ENCODE measurements at regions not wholly inside any gene's neighbourhood (a gene's known extent, or its start where the extent isn't known, plus 50 kb on each side); places are given as distances from the start of the nearest gene placed in this dataset.
A peak's percentile ranks its signal among the peaks of the same experiment; 100 is the strongest.

DNA sequence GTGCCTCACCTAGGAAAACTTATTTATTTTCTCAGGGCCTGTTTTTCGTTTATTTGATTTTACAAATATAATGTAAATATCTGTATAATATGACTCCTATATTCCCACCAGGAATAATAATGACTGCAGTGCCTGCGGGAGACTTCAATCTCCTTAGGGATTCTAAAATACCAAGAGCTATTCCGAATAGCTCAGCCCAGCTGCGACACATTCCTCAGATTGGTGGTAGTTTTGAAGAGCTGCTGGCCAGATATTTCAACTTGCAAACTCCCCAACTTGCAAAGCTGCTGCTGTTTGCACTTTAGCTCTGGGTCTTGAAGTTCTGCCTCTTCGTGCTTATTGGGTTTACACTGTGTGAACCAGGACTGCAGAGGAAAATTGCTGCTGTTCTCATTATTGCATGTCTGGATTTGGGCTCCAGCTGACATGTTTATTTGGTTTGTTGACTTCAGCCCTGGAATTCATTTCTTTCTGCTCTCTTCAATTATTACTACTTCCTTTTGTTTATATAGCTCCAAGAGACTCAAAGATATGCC, 480.2 kb upstream of the CHST9 start:
- ATAC-seq (replicated peaks in 6 of 8) = peak in 1 of 8 experiments; percentile 49
- 0 to 78% (median 40%) methylated on average over 1 to 5 of the region's 5 CpGs; no CpG with 5 or more reads in 1 of the 10 experiments for WGBS, 10 experiments

GRCh38 chr18:27662949-27663348, 477.8 kb upstream of the CHST9 start:
- in situ Hi-C loops (cut with MboI; ENCODE audit: low pct_unique_long_range_greater_than_20kb in 2 of 9, low sequenced_read_pairs in 9 of 9, unreplicated experiment in 9 of 9) = no loop called here
- H3K27ac ChIP-seq = no peak overlapping the region
- WGBS, 10 experiments = 0 to 100% (median 91%) methylated on average over 1 to 4 of the region's 4 CpGs
- peak in 2 of 8 experiments; percentile 70 to 97 for ATAC-seq (replicated peaks in 6 of 8)
- H3K4me1 ChIP-seq (replicated peaks in 1 of 2) = peaks cover 10 to 23% of the 10 kb centered on the region in 2 donors
- H3K4me3 ChIP-seq = no peak overlapping the region

More for the DNA sequence above, 480.2 kb upstream of the CHST9 start:
- in situ Hi-C loops (cut with MboI; ENCODE audit: low pct_unique_long_range_greater_than_20kb in 2 of 9, low sequenced_read_pairs in 9 of 9, unreplicated experiment in 9 of 9) = no loop called here
- Histone ChIP-seq H3K4me3 (no peak overlapping the region), H3K4me1 (replicated peaks in 1 of 2) (peaks cover 12 to 23% of the 10 kb centered on the region in 2 donors), H3K27ac (no peak overlapping the region)

DNA sequence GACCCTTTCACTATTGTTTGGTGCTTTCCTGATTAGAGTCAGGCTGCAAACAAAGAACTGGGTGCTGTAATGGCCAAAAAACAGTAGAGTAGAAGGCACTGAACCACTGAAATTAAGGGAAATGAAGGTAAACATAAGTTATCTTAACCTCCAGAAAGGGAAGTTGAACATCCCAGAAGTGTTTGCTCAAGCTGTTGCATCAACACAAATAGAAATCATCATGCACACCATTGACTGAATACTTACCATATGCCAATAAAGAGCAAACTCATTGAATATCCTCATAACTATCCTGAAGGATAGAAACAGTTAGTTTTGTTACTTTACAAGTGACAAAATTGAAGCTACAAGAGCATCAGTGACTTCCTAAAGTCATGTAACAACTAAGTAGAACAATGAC, 477.4 kb upstream of the CHST9 start:
- H3K27ac ChIP-seq = no peak overlapping the region
- no peak overlapping the region for H3K4me3 ChIP-seq
- peaks cover 7 to 20% of the 10 kb centered on the region in 2 donors for H3K4me1 ChIP-seq (replicated peaks in 1 of 2)
- in situ Hi-C loops (cut with MboI; ENCODE audit: low pct_unique_long_range_greater_than_20kb in 2 of 9, low sequenced_read_pairs in 9 of 9, unreplicated experiment in 9 of 9) = no loop called here
- ATAC-seq (replicated peaks in 6 of 8) = no peak

DNA sequence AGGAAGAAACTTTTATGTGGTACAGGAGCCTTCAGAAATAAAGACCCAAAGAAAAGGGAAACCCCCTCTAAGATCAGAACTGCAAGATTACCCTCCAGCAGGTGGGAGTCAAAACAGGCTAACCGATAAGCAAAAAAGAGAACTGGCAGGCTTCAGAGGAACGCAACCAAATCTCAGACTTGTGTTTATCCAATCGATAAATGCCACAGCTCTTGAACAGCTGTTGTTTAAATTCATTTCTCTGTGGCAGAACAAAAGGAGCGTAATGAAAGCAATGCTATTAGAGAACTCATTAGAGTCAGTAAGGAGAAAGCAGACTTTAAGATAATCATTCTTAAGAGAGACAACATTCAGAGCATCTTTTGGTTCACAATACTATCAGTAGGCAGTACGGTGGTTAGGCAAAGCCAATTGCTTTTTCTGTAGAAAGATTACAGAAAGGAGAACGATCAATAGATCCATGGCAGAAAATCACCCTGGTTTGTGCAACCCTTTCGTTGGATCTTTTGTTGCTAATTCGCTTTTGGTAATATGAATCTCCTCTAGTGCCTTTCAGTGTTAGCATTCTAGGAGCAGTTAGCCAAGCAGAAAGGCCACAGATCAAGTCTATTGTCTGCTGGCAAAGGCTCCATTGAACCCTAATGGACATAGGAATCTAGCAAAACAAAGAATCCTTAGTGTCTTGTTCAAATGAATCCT, 476.4 kb upstream of the CHST9 start:
- in situ Hi-C loops (cut with MboI; ENCODE audit: low pct_unique_long_range_greater_than_20kb in 2 of 9, low sequenced_read_pairs in 9 of 9, unreplicated experiment in 9 of 9) = no loop called here
- Histone ChIP-seq H3K27ac (peak overlapping the region; percentile 13 to 18), H3K4me1 (replicated peaks in 1 of 2) (peaks cover 7 to 15% of the 10 kb centered on the region in 2 donors), H3K4me3 (no peak overlapping the region)
- ATAC-seq (replicated peaks in 6 of 8) = peak in 5 of 8 experiments; percentile 62 to 88 (median 79)
- 7 to 50% (median 15%) methylated on average over 3 to 8 of the region's 8 CpGs for WGBS, 10 experiments

- in situ Hi-C loops (cut with MboI; ENCODE audit: low pct_unique_long_range_greater_than_20kb in 2 of 9, low sequenced_read_pairs in 9 of 9, unreplicated experiment in 9 of 9) = no loop called here
- no peak for ATAC-seq (replicated peaks in 6 of 8)
- 0 to 100% (median 77%) methylated on average over 1 to 3 of the region's 3 CpGs for WGBS, 10 experiments
Measured at GRCh38 chr18:27656905-27657304, 471.8 kb upstream of the CHST9 start.

GRCh38 chr18:27656167-27656778, 471.2 kb upstream of the CHST9 start:
- no peak overlapping the region for H3K4me3 ChIP-seq
- in situ Hi-C loops (cut with MboI; ENCODE audit: low pct_unique_long_range_greater_than_20kb in 2 of 9, low sequenced_read_pairs in 9 of 9, unreplicated experiment in 9 of 9) = no loop called here
- ATAC-seq (replicated peaks in 6 of 8) = peak in 3 of 8 experiments; percentile 38 to 58 (median 52)
- no peak overlapping the region for H3K27ac ChIP-seq
- peaks cover 7 to 10% of the 10 kb centered on the region in 2 donors for H3K4me1 ChIP-seq (replicated peaks in 1 of 2)
- WGBS, 10 experiments = 0 to 60% (median 36%) methylated on average over 1 to 5 of the region's 5 CpGs

More at GRCh38 chr18:27656905-27657304, 471.8 kb upstream of the CHST9 start:
- H3K4me3 ChIP-seq = no peak overlapping the region
- peaks cover 12 to 13% of the 10 kb centered on the region in 2 donors for H3K4me1 ChIP-seq (replicated peaks in 1 of 2)
- H3K27ac ChIP-seq = no peak overlapping the region

- ATAC-seq (replicated peaks in 6 of 8) = no peak
- Histone ChIP-seq H3K4me1 (replicated peaks in 1 of 2) (peaks cover 5% of the 10 kb centered on the region in 2 donors), H3K27ac (no peak overlapping the region), H3K4me3 (no peak overlapping the region)
- in situ Hi-C loops (cut with MboI; ENCODE audit: low pct_unique_long_range_greater_than_20kb in 2 of 9, low sequenced_read_pairs in 9 of 9, unreplicated experiment in 9 of 9) = no loop called here
Measured at GRCh38 chr18:27653247-27653646, 468.1 kb upstream of the CHST9 start.

DNA sequence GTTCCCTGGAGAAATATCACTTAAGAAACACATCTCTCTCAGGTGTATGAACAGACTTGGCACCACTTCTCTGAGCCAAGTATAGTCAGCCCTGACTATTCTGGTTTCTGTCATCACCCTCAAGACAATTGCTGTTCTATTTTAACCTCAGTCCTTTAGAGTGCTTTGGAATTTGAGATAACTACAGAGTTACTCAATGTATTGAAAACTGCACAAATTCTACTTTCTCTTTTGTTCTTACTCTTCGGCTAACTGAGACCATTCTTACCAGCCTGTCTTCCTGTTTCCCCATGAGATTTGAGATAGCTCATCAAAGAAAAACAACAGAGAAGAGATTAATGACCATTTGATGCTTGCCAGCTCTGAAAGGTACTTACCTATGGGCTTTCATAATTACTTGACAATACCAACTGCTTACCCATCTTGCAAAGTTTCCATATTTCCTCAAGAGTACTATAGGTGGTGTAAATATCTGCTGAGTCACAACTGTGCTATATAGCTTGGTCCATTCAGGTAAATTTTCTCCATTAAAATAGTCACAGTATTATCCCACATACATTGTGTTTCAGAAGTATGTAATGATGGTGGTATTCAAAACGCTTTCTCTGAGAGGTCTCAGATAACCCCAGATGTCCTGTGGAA, 467.5 kb upstream of the CHST9 start:
- Histone ChIP-seq H3K4me3 (no peak overlapping the region), H3K27ac (no peak overlapping the region), H3K4me1 (replicated peaks in 1 of 2) (peaks cover 5% of the 10 kb centered on the region in 2 donors)
- no peak for ATAC-seq (replicated peaks in 6 of 8)
- 0 to 93% (median 78%) methylated on average over 1 to 2 of the region's 2 CpGs for WGBS, 10 experiments
- in situ Hi-C loops (cut with MboI; ENCODE audit: low pct_unique_long_range_greater_than_20kb in 2 of 9, low sequenced_read_pairs in 9 of 9, unreplicated experiment in 9 of 9) = no loop called here

DNA sequence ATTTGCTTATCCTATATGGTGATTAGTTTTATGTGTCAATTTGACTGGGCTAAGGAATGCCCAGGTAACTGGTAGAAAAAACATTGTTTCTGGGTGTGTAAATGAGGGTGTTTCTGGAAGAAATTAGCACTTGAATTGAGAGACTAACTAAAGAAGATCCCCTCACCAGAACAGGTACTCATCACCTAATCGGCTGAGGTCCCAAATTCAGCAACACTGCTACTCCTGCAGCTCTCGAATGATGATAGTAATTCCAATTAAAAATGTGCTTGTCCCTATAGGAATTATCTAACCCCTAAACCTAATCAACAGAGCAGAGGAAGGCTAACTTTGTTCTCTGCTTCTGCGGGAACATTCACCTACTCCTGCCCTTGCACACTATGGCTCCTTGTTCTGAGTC, 464.5 kb upstream of the CHST9 start:
- Histone ChIP-seq H3K4me3 (no peak overlapping the region), H3K27ac (no peak overlapping the region), H3K4me1 (replicated peaks in 1 of 2) (no peaks in the 10 kb centered on the region)
- no peak for ATAC-seq (replicated peaks in 6 of 8)
- 25 to 100% (median 64%) methylated on average over 1 to 3 of the region's 3 CpGs; no CpG with 5 or more reads in 2 of the 10 experiments for WGBS, 10 experiments
- in situ Hi-C loops (cut with MboI; ENCODE audit: low pct_unique_long_range_greater_than_20kb in 2 of 9, low sequenced_read_pairs in 9 of 9, unreplicated experiment in 9 of 9) = no loop called here

- no peak overlapping the region for H3K27ac ChIP-seq
- H3K4me3 ChIP-seq = no peak overlapping the region
- no peak for ATAC-seq (replicated peaks in 6 of 8)
- WGBS, 10 experiments = 0 to 80% (median 16%) methylated on average over 1 of the region's 1 CpG; no CpG with 5 or more reads in 2 of the 10 experiments
- in situ Hi-C loops (cut with MboI; ENCODE audit: low pct_unique_long_range_greater_than_20kb in 2 of 9, low sequenced_read_pairs in 9 of 9, unreplicated experiment in 9 of 9) = no loop called here
- H3K4me1 ChIP-seq (replicated peaks in 1 of 2) = no peaks in the 10 kb centered on the region
Measured at GRCh38 chr18:27645929-27646328, 460.8 kb upstream of the CHST9 start.

- 20 to 100% (median 86%) methylated on average over 1 to 9 of the region's 9 CpGs; no CpG with 5 or more reads in 1 of the 10 experiments for WGBS, 10 experiments
- in situ Hi-C loops (cut with MboI; ENCODE audit: low pct_unique_long_range_greater_than_20kb in 2 of 9, low sequenced_read_pairs in 9 of 9, unreplicated experiment in 9 of 9) = no loop called here
- Histone ChIP-seq H3K4me1 (replicated peaks in 1 of 2) (no peaks in the 10 kb centered on the region), H3K4me3 (no peak overlapping the region), H3K27ac (no peak overlapping the region)
- ATAC-seq (replicated peaks in 6 of 8) = no peak
Measured at GRCh38 chr18:27636576-27637085, 451.5 kb upstream of the CHST9 start.

DNA sequence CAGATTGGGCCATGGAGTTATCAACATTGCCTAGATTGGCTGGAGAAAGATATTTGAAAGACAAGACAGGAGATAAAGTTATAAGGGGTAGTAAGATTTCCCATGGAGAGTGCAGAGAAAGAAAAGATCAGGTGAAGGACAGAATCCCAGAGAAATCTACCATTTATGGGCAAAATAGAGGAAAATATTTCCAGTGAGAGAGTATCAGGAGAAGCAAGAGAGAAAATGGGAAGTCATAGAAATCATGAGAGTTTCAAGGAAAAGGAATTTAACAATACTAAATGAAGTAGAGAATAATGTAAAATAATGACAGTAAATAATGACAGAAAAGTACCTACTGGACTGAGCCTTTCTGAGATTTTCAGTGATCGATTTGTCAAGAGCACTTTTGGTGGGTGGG, 447.6 kb upstream of the CHST9 start:
- WGBS, 10 experiments = 5 to 100% (median 93%) methylated on average over 1 of the region's 1 CpG; no CpG with 5 or more reads in 3 of the 10 experiments
- Histone ChIP-seq H3K4me1 (replicated peaks in 1 of 2) (no peaks in the 10 kb centered on the region), H3K4me3 (no peak overlapping the region), H3K27ac (no peak overlapping the region)
- ATAC-seq (replicated peaks in 6 of 8) = no peak
- in situ Hi-C loops (cut with MboI; ENCODE audit: low pct_unique_long_range_greater_than_20kb in 2 of 9, low sequenced_read_pairs in 9 of 9, unreplicated experiment in 9 of 9) = no loop called here

GRCh38 chr18:27627927-27628326, 442.8 kb upstream of the CHST9 start:
- Histone ChIP-seq H3K4me1 (replicated peaks in 1 of 2) (no peaks in the 10 kb centered on the region), H3K27ac (no peak overlapping the region), H3K4me3 (no peak overlapping the region)
- in situ Hi-C loops (cut with MboI; ENCODE audit: low pct_unique_long_range_greater_than_20kb in 2 of 9, low sequenced_read_pairs in 9 of 9, unreplicated experiment in 9 of 9) = no loop called here
- 25 to 93% (median 89%) methylated on average over 2 to 4 of the region's 4 CpGs; no CpG with 5 or more reads in 2 of the 10 experiments for WGBS, 10 experiments
- ATAC-seq (replicated peaks in 6 of 8) = no peak

Measured in motor neuron (in vitro differentiated cells).